ENCODE measurements at regions not wholly inside any gene's neighbourhood (a gene's known extent, or its start where the extent isn't known, plus 50 kb on each side); places are given as distances from the start of the nearest gene placed in this dataset.

- TF ChIP-seq CTCF (IDR thresholded peaks at IDR 0.05) (no peak), ZFX (IDR thresholded peaks at IDR 0.05; ENCODE audit: borderline replicate concordance) (no peak)
Measured at GRCh38 chr5:56527174-56527573, 288.2 kb upstream of the MAP3K1 start.
